HG03095 (cell line): ENCODE measurements at regions not wholly inside any gene's neighbourhood (a gene's known extent, or its start where the extent isn't known, plus 50 kb on each side); places are given as distances from the start of the nearest gene placed in this dataset.
"Not testable (repeated sequence)": the region's sequence is repeated elsewhere in the genome, so short reads cannot be mapped to it uniquely, and the experiment has no call there.

Experiments
- ATAC-seq: cut with Tn5 transposase; IDR thresholded peaks from one replicate; pipeline ENCODE4 v1.9.1; 2021; ENCODE audit warnings: moderate library complexity; ENCODE audit not compliant: unreplicated experiment

GRCh38 chr16:86072328-86073102, 173.6 kb downstream of the IRF8 start:
- no peak for ATAC-seq

- ATAC-seq = no peak
These were observed 174.2 kb downstream of the IRF8 start for GRCh38 chr16:86073103-86073625.

- no peak for ATAC-seq
These were observed 175.0 kb downstream of the IRF8 start for GRCh38 chr16:86073763-86074493.

GRCh38 chr16:86074651-86075487, 175.9 kb downstream of the IRF8 start:
- no peak for ATAC-seq

- no peak for ATAC-seq
These were observed 176.5 kb downstream of the IRF8 start for GRCh38 chr16:86075488-86075785.

- no peak for ATAC-seq
These were observed 177.0 kb downstream of the IRF8 start for GRCh38 chr16:86075839-86076440.

GRCh38 chr16:86076606-86077005, 177.6 kb downstream of the IRF8 start:
- ATAC-seq = no peak

GRCh38 chr16:86077243-86077940, 178.4 kb downstream of the IRF8 start:
- no peak for ATAC-seq

GRCh38 chr16:86078121-86078600, 179.2 kb downstream of the IRF8 start:
- ATAC-seq = no peak

- not testable (repeated sequence) for ATAC-seq
These were observed 179.7 kb downstream of the IRF8 start for GRCh38 chr16:86078711-86079110.

- no peak for ATAC-seq
These were observed 180.4 kb downstream of the IRF8 start for GRCh38 chr16:86079255-86079885.

- ATAC-seq = no peak
These were observed 181.3 kb downstream of the IRF8 start for GRCh38 chr16:86080131-86080875.

- no peak for ATAC-seq
These were observed 182.0 kb downstream of the IRF8 start for GRCh38 chr16:86080982-86081381.

- no peak for ATAC-seq
These were observed 183.6 kb downstream of the IRF8 start for GRCh38 chr16:86082418-86083030.

GRCh38 chr16:86083382-86084002, 184.5 kb downstream of the IRF8 start:
- ATAC-seq = no peak

GRCh38 chr16:86085161-86085611, 186.2 kb downstream of the IRF8 start:
- no peak for ATAC-seq

- ATAC-seq = no peak
These were observed 186.8 kb downstream of the IRF8 start for GRCh38 chr16:86085795-86086194.

GRCh38 chr16:86086471-86086870, 187.5 kb downstream of the IRF8 start:
- no peak for ATAC-seq
